HCT116 (cell line): ENCODE measurements at regions not wholly inside any gene's neighbourhood (a gene's known extent, or its start where the extent isn't known, plus 50 kb on each side); places are given as distances from the start of the nearest gene placed in this dataset.

Source experiments
- ATAC-seq: fragments of 200-7000 bp; cut with Tn5 transposase; 2 replicates; pipeline ENCODE4 v1.9.1; 2020; ENCODE audit warnings: mild to moderate bottlenecking, moderate library complexity
- BruUV-seq: library from RNA; stranded (reverse); fragments of 400-500 nt; replicated peaks from 2 replicates; lab custom pipeline; 2021; lab: Mats Ljungman, UMichigan
- CTCF ChIA-PET: fragments of 300-600 bp; sonication (Branson Sonifier 250); formaldehyde crosslinking; loops from one replicate; lab custom pipeline; 2021; ENCODE audit warnings: antibody characterized with exemption; lab: Charles Lee
- POLR2A ChIA-PET: fragments of 300-600, 350-600 bp; sonication (Branson Sonifier 250); formaldehyde crosslinking; loops from one replicate; lab custom pipeline; 2021; ENCODE audit warnings: antibody characterized with exemption; lab: Charles Lee
- RAD21 ChIA-PET, 2 experiments: fragments of 300-600 bp; sonication (Branson Sonifier 250); formaldehyde crosslinking; loops; one replicate each; lab custom pipeline; 2023; ENCODE audit warnings: low total read pairs in 2 of 2; ENCODE audit not compliant: uncharacterized antibody in 2 of 2, unreplicated experiment in 2 of 2, low non-redundant PET in 1 of 2; lab: Charles Lee
- DNase-seq: peaks from one replicate; pipeline ENCODE4 v3.0.0-alpha.2; 2010; ENCODE audit warnings: low read depth, low spot score
- H2AFZ ChIP-seq: fragments of 200-600 bp; shearing (Covaris generic), sonication (generic); 2 replicates; pipeline ENCODE4 v1.6.1; 2017; ENCODE audit warnings: low read depth, mixed run types, mixed read lengths, antibody characterized with exemption, low read length; ENCODE audit not compliant: poor library complexity, severe bottlenecking
- H3K27ac ChIP-seq: 2 replicates; pipeline ENCODE4 v1.5.1; 2012; ENCODE audit warnings: low read depth, low read length
- H3K27me3 ChIP-seq: fragments of 200-600 bp; sonication (generic); 2 replicates; pipeline ENCODE4 v1.6.1; 2016; ENCODE audit warnings: mixed run types, low read length, mixed read lengths; ENCODE audit not compliant: insufficient read depth
- H3K36me3 ChIP-seq, 2 experiments: fragments of 200-500 bp in 1 of 2; fragments of 200-600 bp in 1 of 2; sonication (Bioruptor generic) in 1 of 2; sonication (generic) in 1 of 2; 2 replicates each; pipeline versions ENCODE4 v1.5.1 to v1.6.1; 2014 to 2016; ENCODE audit warnings: low read length in 2 of 2, inconsistent platforms in 1 of 2, mixed read lengths in 1 of 2, mixed run types in 1 of 2; ENCODE audit not compliant: insufficient read depth in 2 of 2, control insufficient read depth in 1 of 2
- H3K4me1 ChIP-seq, 2 experiments: fragments of 200-600 bp in 1 of 2; sonication (generic) in 1 of 2; 2 replicates each; pipeline versions ENCODE4 v1.5.1 to v1.6.1; 2012 to 2017; ENCODE audit warnings: low read length in 2 of 2, inconsistent platforms in 1 of 2, mild to moderate bottlenecking in 1 of 2, mixed read lengths in 1 of 2, mixed run types in 1 of 2, moderate library complexity in 1 of 2; ENCODE audit not compliant: insufficient read depth in 2 of 2, control insufficient read depth in 1 of 2
- H3K4me2 ChIP-seq: fragments of 200-600 bp; sonication (generic); 2 replicates; pipeline ENCODE4 v1.6.1; 2017; ENCODE audit warnings: mixed run types, low read length, mixed read lengths
- H3K4me3 ChIP-seq, 2 experiments: fragments of 200-600 bp in 1 of 2; sonication (generic) in 1 of 2; replicated peaks in 1 of 2; 2 replicates each; pipeline ENCODE4 v1.5.1; 2011 to 2016; ENCODE audit warnings: low read length in 2 of 2, control low read depth in 1 of 2, low read depth in 1 of 2, mild to moderate bottlenecking in 1 of 2, mixed read lengths in 1 of 2, mixed run types in 1 of 2
- H3K79me2 ChIP-seq: fragments of 200-600 bp; sonication (generic); 2 replicates; pipeline ENCODE4 v1.6.1; 2017; ENCODE audit warnings: mild to moderate bottlenecking, mixed run types, low read length, moderate library complexity, mixed read lengths; ENCODE audit not compliant: insufficient read depth
- H3K9ac ChIP-seq: fragments of 200-600 bp; sonication (generic); 2 replicates; pipeline ENCODE4 v1.6.1; 2016; ENCODE audit warnings: low read length, mixed read lengths
- H3K9me2 ChIP-seq: fragments of 200-600 bp; sonication (generic), shearing (Covaris generic); 2 replicates; pipeline ENCODE4 v1.6.1; 2017; ENCODE audit warnings: mixed run types, mild to moderate bottlenecking, moderate library complexity; ENCODE audit not compliant: insufficient read depth
- H3K9me3 ChIP-seq, 2 experiments: fragments of 200-500 bp in 1 of 2; fragments of 200-600 bp in 1 of 2; sonication (Bioruptor generic) in 1 of 2; sonication (generic) in 1 of 2; 2 replicates each; pipeline ENCODE4 v1.6.1; 2014 to 2017; ENCODE audit warnings: low read length in 2 of 2, mixed read lengths in 2 of 2, inconsistent platforms in 1 of 2, low read depth in 1 of 2, mild to moderate bottlenecking in 1 of 2, mixed run types in 1 of 2, moderate library complexity in 1 of 2; ENCODE audit not compliant: control insufficient read depth in 1 of 2, insufficient read depth in 1 of 2
- H4K20me1 ChIP-seq: fragments of 200-600 bp; sonication (generic), shearing (Covaris generic); 2 replicates; pipeline ENCODE4 v1.6.1; 2017; ENCODE audit warnings: mixed run types, mild to moderate bottlenecking, moderate library complexity; ENCODE audit not compliant: insufficient read depth
- CBX3 ChIP-seq: IDR thresholded peaks from 2 replicates; pipeline ENCODE4 v1.6.1; 2012; ENCODE audit warnings: low read depth
- CEBPB ChIP-seq: IDR thresholded peaks from 2 replicates; pipeline ENCODE4 v1.6.1; 2012; ENCODE audit warnings: low read depth
- EGR1 ChIP-seq: IDR thresholded peaks from 2 replicates; pipeline ENCODE4 v1.6.1; 2012; ENCODE audit warnings: low read depth
- EZH2 ChIP-seq: fragments of 200-600 bp; sonication (generic); IDR thresholded peaks from 2 replicates; pipeline ENCODE4 v1.6.1; 2017; ENCODE audit warnings: antibody characterized with exemption, mixed run types
- EZH2phosphoT487 ChIP-seq: fragments of 200-600 bp; IDR thresholded peaks from 2 replicates; pipeline ENCODE4 v1.6.1; 2018; ENCODE audit warnings: antibody characterized with exemption, borderline replicate concordance
- JUND ChIP-seq: IDR thresholded peaks from 2 replicates; pipeline ENCODE4 v1.6.1; 2012
- POLR2A ChIP-seq: IDR thresholded peaks from 2 replicates; pipeline ENCODE4 v1.7.0; 2011; ENCODE audit warnings: borderline replicate concordance; ENCODE audit not compliant: insufficient read depth, insufficient read length; ENCODE audit errors: extremely low read depth
- SIN3A ChIP-seq: IDR thresholded peaks from 2 replicates; pipeline ENCODE4 v1.6.1; 2012; ENCODE audit warnings: low read depth
- SP1 ChIP-seq: IDR thresholded peaks from 2 replicates; pipeline ENCODE4 v1.6.1; 2012; ENCODE audit warnings: low read depth
- SRF ChIP-seq: IDR thresholded peaks from 2 replicates; pipeline ENCODE4 v1.6.1; 2012; ENCODE audit warnings: low read depth
- TCF7L2 ChIP-seq: IDR thresholded peaks from 2 replicates; pipeline ENCODE4 v1.7.0; 2011; ENCODE audit warnings: borderline replicate concordance, inconsistent platforms; ENCODE audit not compliant: insufficient read depth, insufficient read length; ENCODE audit errors: extremely low read depth
- YY1 ChIP-seq: IDR thresholded peaks from 2 replicates; pipeline ENCODE4 v1.6.1; 2011; ENCODE audit warnings: low read length, low read depth, moderate library complexity, mild to moderate bottlenecking; ENCODE audit not compliant: insufficient replicate concordance; ENCODE audit errors: extremely low read depth
- ZFX ChIP-seq: fragments of 450-650 bp; IDR thresholded peaks from 2 replicates; pipeline ENCODE4 v1.6.1; 2017
- ZNF274 ChIP-seq: fragments of 200-500 bp; sonication (Bioruptor generic); IDR thresholded peaks from 2 replicates; pipeline ENCODE4 v1.6.1; 2014; ENCODE audit warnings: mild to moderate bottlenecking, low read depth, low read length, inconsistent platforms
- intact Hi-C: fragments of 100-400 bp; cut with micrococcal nuclease; formaldehyde crosslinking; loops from 2 replicates; pipeline ENCODE4 v1.10.0; 2022
- TF ChIP-seq, protein P1 (sequence below): IDR thresholded peaks from 2 replicates; pipeline ENCODE4 v1.6.1; 2012
- TF ChIP-seq, protein P2 (sequence below): IDR thresholded peaks from 2 replicates; pipeline ENCODE4 v1.6.1; 2012; ENCODE audit warnings: low read depth
- TF ChIP-seq, protein P3 (sequence below), 3 experiments: fragments of 200-600 bp in 1 of 3; sonication (generic) in 1 of 3; IDR thresholded peaks in 2 of 3; conservative IDR thresholded peaks in 1 of 3; 2 replicates each; pipeline ENCODE4 v1.5.1; 2012 to 2017; ENCODE audit warnings: low read depth in 2 of 3, low read length in 2 of 3, antibody characterized with exemption in 1 of 3, borderline replicate concordance in 1 of 3, control low read depth in 1 of 3, mild to moderate bottlenecking in 1 of 3, mixed read lengths in 1 of 3, mixed run types in 1 of 3, moderate library complexity in 1 of 3; ENCODE audit not compliant: insufficient read depth in 1 of 3
- TF ChIP-seq, protein P4 (sequence below): IDR thresholded peaks from 2 replicates; pipeline ENCODE4 v1.6.1; 2012
- TF ChIP-seq, protein P5 (sequence below): IDR thresholded peaks from 2 replicates; pipeline ENCODE4 v1.6.1; 2011; ENCODE audit warnings: mild to moderate bottlenecking, low read length, moderate library complexity; ENCODE audit not compliant: insufficient replicate concordance; ENCODE audit errors: extremely low read depth

DNA sequence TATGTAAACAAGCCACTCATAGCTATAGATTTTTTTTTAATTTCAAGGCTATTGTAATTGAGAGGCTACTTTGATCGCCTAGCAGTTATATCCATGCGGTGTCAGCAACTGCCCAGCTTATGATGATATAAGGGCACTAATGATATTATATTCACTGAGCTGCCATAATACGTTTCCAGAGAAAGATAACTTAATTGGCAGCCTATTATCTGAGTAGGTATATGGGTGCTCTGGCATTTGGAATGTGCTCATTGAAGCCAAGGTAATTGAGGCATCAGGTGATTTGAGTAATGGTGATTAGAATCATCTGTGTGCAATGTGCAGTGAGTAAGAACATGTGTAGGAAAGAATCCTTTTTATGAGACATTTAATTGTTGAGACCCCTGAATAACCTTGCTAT, 490.0 kb downstream of the CENPC start:
- intact Hi-C loops = no loop called here
- Histone ChIP-seq H4K20me1 (no peaks in the 10 kb centered on the region), H3K4me2 (no peak overlapping the region), H3K27ac (no peak overlapping the region), H3K9me3 (peaks cover 0 to 14% of the 10 kb centered on the region in 2 experiments; a peak in 1 of 4 replicates), H3K36me3 (no peaks in the 10 kb centered on the region), H3K4me3 (no peak overlapping the region), H3K79me2 (no peaks in the 10 kb centered on the region), H3K4me1 (no peaks in the 10 kb centered on the region), H3K27me3 (no peaks in the 10 kb centered on the region), H3K9me2 (no peaks in the 10 kb centered on the region), H2AFZ (no peak overlapping the region), H3K9ac (no peak overlapping the region)
- POLR2A ChIA-PET = no interaction called here
- RAD21 ChIA-PET = no interaction called here
- ATAC-seq (no peak), DNase-seq (no peak)
- CTCF ChIA-PET = no interaction called here
- TF ChIP-seq SIN3A = no peak
- TF ChIP-seq TCF7L2 = no peak
- TF ChIP-seq YY1 = no peak
- TF ChIP-seq CEBPB = no peak
- no peak for TF ChIP-seq SRF
- TF ChIP-seq SP1 = no peak
- TF ChIP-seq, protein P1, sequence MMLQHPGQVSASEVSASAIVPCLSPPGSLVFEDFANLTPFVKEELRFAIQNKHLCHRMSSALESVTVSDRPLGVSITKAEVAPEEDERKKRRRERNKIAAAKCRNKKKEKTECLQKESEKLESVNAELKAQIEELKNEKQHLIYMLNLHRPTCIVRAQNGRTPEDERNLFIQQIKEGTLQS = no peak
- TF ChIP-seq JUND = no peak
- TF ChIP-seq, protein P2, sequence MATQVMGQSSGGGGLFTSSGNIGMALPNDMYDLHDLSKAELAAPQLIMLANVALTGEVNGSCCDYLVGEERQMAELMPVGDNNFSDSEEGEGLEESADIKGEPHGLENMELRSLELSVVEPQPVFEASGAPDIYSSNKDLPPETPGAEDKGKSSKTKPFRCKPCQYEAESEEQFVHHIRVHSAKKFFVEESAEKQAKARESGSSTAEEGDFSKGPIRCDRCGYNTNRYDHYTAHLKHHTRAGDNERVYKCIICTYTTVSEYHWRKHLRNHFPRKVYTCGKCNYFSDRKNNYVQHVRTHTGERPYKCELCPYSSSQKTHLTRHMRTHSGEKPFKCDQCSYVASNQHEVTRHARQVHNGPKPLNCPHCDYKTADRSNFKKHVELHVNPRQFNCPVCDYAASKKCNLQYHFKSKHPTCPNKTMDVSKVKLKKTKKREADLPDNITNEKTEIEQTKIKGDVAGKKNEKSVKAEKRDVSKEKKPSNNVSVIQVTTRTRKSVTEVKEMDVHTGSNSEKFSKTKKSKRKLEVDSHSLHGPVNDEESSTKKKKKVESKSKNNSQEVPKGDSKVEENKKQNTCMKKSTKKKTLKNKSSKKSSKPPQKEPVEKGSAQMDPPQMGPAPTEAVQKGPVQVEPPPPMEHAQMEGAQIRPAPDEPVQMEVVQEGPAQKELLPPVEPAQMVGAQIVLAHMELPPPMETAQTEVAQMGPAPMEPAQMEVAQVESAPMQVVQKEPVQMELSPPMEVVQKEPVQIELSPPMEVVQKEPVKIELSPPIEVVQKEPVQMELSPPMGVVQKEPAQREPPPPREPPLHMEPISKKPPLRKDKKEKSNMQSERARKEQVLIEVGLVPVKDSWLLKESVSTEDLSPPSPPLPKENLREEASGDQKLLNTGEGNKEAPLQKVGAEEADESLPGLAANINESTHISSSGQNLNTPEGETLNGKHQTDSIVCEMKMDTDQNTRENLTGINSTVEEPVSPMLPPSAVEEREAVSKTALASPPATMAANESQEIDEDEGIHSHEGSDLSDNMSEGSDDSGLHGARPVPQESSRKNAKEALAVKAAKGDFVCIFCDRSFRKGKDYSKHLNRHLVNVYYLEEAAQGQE = no peak
- no peak for TF ChIP-seq ZNF274
- TF ChIP-seq CBX3 = no peak
- no peak for TF ChIP-seq POLR2A
- TF ChIP-seq, protein P3, sequence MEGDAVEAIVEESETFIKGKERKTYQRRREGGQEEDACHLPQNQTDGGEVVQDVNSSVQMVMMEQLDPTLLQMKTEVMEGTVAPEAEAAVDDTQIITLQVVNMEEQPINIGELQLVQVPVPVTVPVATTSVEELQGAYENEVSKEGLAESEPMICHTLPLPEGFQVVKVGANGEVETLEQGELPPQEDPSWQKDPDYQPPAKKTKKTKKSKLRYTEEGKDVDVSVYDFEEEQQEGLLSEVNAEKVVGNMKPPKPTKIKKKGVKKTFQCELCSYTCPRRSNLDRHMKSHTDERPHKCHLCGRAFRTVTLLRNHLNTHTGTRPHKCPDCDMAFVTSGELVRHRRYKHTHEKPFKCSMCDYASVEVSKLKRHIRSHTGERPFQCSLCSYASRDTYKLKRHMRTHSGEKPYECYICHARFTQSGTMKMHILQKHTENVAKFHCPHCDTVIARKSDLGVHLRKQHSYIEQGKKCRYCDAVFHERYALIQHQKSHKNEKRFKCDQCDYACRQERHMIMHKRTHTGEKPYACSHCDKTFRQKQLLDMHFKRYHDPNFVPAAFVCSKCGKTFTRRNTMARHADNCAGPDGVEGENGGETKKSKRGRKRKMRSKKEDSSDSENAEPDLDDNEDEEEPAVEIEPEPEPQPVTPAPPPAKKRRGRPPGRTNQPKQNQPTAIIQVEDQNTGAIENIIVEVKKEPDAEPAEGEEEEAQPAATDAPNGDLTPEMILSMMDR (IDR thresholded peaks at IDR 0.05 in 2 of 3, conservative IDR thresholded peaks at IDR 0.05 in 1 of 3; ENCODE audit: borderline replicate concordance in 1 of 3, insufficient read depth in 1 of 3, low read depth in 2 of 3, low read length in 2 of 3) = no peak
- TF ChIP-seq ZFX = no peak
- TF ChIP-seq EZH2 = no peak
- no peak for TF ChIP-seq EZH2phosphoT487
- TF ChIP-seq EGR1 = no peak
- TF ChIP-seq, protein P4, sequence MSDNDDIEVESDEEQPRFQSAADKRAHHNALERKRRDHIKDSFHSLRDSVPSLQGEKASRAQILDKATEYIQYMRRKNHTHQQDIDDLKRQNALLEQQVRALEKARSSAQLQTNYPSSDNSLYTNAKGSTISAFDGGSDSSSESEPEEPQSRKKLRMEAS = no peak
- TF ChIP-seq, protein P5, sequence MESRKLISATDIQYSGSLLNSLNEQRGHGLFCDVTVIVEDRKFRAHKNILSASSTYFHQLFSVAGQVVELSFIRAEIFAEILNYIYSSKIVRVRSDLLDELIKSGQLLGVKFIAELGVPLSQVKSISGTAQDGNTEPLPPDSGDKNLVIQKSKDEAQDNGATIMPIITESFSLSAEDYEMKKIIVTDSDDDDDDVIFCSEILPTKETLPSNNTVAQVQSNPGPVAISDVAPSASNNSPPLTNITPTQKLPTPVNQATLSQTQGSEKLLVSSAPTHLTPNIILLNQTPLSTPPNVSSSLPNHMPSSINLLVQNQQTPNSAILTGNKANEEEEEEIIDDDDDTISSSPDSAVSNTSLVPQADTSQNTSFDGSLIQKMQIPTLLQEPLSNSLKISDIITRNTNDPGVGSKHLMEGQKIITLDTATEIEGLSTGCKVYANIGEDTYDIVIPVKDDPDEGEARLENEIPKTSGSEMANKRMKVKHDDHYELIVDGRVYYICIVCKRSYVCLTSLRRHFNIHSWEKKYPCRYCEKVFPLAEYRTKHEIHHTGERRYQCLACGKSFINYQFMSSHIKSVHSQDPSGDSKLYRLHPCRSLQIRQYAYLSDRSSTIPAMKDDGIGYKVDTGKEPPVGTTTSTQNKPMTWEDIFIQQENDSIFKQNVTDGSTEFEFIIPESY = no peak
- BruUV-seq = no TSS peak
